WI38 (cell line): ENCODE measurements at regions not wholly inside any gene's neighbourhood (a gene's known extent, or its start where the extent isn't known, plus 50 kb on each side); places are given as distances from the start of the nearest gene placed in this dataset.

Source experiments
- H3K4me3 ChIP-seq: 2 replicates; pipeline ENCODE4 v1.5.1; 2011; ENCODE audit warnings: low read depth, mild to moderate bottlenecking, control low read depth, low read length
- TF ChIP-seq, protein P1 (sequence below): IDR thresholded peaks from 2 replicates; pipeline ENCODE4 v1.5.1; 2012; ENCODE audit warnings: low read depth, mild to moderate bottlenecking, control low read depth, low read length

DNA sequence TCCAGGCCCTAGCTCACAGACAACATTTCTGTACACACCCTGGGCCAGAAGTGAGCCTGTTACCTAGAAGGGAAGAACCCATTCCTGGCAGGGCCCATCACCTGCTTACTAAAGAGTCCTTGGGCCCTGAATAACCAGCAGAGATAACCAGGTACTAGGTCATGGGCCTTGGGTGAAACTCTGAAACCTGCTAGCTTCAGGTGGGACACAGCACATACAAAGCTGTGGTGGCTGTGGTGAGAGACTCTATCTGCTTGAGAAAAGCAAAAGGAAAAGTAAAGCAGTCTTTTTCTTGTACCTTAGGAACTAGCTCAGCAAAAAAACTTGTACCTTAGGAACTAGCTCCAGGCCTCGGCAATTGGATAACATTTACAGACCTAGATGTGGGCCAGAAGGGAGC lies 1895.9 kb upstream of the PCDH20 start:
- TF ChIP-seq, protein P1, sequence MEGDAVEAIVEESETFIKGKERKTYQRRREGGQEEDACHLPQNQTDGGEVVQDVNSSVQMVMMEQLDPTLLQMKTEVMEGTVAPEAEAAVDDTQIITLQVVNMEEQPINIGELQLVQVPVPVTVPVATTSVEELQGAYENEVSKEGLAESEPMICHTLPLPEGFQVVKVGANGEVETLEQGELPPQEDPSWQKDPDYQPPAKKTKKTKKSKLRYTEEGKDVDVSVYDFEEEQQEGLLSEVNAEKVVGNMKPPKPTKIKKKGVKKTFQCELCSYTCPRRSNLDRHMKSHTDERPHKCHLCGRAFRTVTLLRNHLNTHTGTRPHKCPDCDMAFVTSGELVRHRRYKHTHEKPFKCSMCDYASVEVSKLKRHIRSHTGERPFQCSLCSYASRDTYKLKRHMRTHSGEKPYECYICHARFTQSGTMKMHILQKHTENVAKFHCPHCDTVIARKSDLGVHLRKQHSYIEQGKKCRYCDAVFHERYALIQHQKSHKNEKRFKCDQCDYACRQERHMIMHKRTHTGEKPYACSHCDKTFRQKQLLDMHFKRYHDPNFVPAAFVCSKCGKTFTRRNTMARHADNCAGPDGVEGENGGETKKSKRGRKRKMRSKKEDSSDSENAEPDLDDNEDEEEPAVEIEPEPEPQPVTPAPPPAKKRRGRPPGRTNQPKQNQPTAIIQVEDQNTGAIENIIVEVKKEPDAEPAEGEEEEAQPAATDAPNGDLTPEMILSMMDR = no peak
- H3K4me3 ChIP-seq = no peak overlapping the region

DNA sequence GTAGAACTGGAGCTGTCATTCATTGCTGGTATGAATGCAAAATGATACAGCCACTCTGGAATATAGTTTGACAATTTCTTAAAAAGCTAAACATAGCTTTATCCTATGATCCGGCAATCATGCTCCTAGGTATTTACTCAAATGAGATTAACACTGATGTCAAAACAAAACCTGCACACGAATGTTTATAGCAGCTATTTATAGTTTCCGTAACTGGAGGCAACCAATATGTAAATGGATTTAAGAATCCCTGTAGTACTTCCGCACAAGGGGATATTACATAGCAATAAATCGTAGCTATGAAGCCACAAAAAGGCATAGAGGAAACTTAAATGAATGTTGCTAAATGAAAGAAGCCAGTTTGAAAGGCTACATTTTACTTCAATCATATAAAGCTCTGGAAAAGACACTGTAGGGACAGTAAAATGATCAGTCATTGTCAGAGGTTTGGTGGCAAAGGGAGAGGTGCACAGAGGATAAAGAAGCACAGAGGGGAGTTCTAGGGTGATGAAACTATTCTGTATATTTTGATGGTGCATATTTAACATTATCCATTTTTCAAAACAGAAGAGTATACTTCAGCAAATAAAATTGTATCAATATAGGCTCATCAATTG lies 1893.0 kb upstream of the PCDH20 start:
- no peak overlapping the region for H3K4me3 ChIP-seq
- TF ChIP-seq, protein P1 = no peak

DNA sequence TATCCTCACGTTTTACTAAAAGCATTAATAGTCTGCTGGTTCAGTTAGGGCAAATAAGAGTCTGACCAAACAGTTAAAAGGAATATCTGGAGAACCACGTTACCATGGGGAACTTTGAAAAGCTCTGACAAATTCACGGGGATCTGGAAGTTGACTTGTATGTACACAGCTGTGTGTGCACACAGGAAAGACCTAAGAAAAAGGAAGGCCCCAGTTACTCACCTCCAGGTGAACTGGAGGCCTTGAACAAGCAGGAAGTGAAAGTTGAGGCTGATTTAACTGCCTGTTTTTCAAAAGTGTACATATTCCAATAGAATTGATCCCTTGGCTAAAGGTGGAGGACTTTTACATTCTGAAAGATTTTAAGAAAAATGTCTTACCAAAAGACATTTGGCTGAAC lies 1891.6 kb upstream of the PCDH20 start:
- no peak overlapping the region for H3K4me3 ChIP-seq
- TF ChIP-seq, protein P1 = no peak

DNA sequence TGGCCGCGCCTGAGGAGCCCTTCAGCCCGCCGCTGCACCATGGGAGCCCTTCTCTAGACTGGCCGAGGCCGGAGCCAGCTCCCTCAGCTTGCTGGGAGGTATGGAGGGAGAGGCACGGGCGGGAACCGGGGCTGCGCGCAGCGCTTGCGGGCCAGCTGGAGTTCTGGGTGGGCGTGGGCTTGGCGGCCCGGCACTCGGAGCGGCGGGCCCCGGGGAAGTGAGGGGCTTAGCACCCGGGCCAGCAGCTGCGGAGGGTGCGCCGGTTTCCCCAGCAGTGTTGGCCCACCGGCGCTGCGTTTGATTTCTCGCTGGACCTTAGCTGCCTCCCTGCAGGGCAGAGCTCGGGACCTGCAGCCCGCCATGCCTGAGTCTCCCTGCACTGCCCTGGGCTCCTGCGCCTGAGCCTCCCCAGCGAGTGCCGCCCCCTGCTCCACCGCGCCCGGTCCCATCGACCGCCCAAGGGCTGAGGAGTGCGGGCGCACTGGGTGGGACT lies 1890.0 kb upstream of the PCDH20 start:
- TF ChIP-seq, protein P1 = no peak
- no peak overlapping the region for H3K4me3 ChIP-seq

DNA sequence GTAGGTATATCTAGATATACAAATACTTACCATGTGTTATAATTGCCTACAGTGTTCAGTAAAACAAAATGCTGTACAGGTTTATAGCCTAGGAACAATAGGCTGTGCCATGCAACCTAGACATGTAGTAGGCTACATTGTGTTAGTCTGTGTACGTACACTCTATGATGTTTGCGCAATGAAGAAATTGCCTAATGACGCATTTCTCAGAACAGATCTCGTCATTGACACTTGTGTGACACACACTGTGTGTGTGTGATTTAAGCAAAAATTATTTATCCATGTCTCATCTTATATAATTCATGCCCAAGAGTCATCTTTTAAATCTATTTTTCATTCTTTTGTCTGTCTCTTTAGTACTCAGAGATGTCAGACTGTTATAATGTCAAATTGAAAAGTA lies 1888.8 kb upstream of the PCDH20 start:
- H3K4me3 ChIP-seq = no peak overlapping the region
- TF ChIP-seq, protein P1 = no peak

DNA sequence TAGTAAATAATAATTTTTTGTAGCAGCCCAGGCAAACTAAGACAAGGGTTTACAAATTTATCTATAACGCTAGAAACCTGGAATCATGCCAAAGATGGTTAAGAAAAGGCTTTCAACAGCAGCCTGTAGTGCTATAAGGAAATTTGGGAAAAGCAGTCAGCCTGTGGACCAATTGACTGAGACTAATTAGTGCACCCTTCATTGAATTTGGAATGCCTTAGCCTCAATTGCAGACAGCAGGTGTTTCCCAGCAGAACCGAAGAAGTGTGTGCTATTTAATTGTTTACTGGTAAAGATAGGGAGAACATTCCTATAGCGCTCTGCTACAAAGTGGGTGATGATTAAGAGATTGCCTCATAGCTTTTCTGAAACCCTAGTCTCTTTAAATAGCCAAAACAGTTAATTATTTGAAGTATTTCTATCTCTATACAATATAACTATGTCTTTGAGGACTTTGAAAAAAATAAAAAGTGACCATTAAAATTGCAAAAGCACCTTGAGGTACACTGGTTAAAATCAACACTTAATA lies 1884.3 kb upstream of the PCDH20 start:
- TF ChIP-seq, protein P1 = no peak
- H3K4me3 ChIP-seq = no peak overlapping the region

DNA sequence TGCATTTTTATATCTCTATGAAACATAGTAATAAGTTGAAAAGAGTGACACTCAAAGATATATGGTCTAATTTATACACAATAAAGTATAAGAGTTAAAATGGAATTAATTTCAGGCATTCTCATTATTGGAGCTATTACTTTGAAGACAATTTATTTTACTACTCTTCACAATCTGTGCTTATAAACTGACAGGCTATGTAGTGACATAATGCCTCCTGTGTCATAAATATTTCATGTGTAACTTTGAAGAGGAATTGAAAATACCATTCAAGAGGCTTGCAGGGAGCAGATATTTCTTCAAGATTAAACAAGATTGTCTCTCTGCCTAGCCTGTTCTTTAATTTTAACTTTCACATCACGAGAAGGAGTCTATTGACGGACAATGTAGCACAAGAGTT lies 1881.5 kb upstream of the PCDH20 start:
- no peak overlapping the region for H3K4me3 ChIP-seq
- TF ChIP-seq, protein P1 = no peak
